ENCODE measurements at regions not wholly inside any gene's neighbourhood (a gene's known extent, or its start where the extent isn't known, plus 50 kb on each side); places are given as distances from the start of the nearest gene placed in this dataset.

DNA sequence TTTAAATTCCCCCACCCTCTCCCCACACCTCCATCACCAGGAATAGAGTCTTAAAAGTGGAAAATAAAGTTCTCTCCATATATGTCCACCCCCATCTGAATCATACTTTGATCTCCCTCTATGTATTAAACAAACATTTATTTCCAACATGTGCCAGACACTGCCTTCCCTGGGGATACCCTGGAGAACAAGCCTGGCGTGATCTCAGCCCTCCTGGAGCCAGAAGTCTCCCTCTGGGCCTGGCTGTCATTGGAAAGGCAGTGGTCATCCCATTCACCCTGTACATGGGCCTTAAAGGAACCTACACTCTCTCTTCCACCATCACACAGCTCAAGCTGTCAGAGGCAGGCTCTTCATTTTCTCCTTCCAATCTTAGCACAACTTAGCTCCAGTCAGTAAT is 143.6 kb downstream of the EMP1 start:
- TF ChIP-seq, protein P1, sequence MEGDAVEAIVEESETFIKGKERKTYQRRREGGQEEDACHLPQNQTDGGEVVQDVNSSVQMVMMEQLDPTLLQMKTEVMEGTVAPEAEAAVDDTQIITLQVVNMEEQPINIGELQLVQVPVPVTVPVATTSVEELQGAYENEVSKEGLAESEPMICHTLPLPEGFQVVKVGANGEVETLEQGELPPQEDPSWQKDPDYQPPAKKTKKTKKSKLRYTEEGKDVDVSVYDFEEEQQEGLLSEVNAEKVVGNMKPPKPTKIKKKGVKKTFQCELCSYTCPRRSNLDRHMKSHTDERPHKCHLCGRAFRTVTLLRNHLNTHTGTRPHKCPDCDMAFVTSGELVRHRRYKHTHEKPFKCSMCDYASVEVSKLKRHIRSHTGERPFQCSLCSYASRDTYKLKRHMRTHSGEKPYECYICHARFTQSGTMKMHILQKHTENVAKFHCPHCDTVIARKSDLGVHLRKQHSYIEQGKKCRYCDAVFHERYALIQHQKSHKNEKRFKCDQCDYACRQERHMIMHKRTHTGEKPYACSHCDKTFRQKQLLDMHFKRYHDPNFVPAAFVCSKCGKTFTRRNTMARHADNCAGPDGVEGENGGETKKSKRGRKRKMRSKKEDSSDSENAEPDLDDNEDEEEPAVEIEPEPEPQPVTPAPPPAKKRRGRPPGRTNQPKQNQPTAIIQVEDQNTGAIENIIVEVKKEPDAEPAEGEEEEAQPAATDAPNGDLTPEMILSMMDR (IDR thresholded peaks at IDR 0.05): no peak
- TF ChIP-seq POLR2A (IDR thresholded peaks at IDR 0.05): no peak
- no peak for TF ChIP-seq POLR2AphosphoS5 (IDR thresholded peaks at IDR 0.05)
- no peak for TF ChIP-seq EP300 (IDR thresholded peaks at IDR 0.05)
